ENCODE measurements at regions not wholly inside any gene's neighbourhood (a gene's known extent, or its start where the extent isn't known, plus 50 kb on each side); places are given as distances from the start of the nearest gene placed in this dataset.
"Not testable (repeated sequence)": the region's sequence is repeated elsewhere in the genome, so short reads cannot be mapped to it uniquely, and the experiment has no call there.

DNA sequence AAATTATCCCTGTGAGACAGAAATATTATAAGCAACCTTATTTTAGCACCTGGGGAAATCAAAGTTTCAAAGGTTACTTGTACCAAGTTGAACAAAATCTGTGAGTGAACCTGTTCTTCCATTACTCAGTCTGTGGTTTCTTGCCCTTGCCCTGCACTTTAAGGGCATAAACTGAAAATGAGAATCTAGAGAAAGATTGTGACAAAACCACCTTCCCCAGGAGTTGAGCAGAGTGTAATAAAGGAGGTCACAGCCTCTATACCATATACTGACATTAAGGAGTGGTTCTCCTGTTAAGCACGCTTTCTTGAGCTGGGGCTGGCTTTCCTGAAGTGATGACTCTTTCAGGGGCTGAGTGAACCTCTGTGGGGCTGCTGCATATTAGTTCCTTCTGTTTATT is 143.4 kb downstream of the PDCD6IP start:
- Histone ChIP-seq H3K4me3 (ENCODE audit: insufficient read depth, low read length, poor library complexity, severe bottlenecking) (no peak overlapping the region), H3K79me2 (ENCODE audit: insufficient read depth, low read length) (no peaks in the 10 kb centered on the region), H3K9me3 (ENCODE audit: insufficient read depth, low read length) (no peaks in the 10 kb centered on the region), H3K36me3 (ENCODE audit: low read length) (no peaks in the 10 kb centered on the region), H3F3A (ENCODE audit: insufficient read depth) (no peaks in the 10 kb centered on the region), H3K4me2 (ENCODE audit: low read depth, low read length, poor library complexity, severe bottlenecking) (no peak overlapping the region), H4K20me1 (ENCODE audit: low read depth, low read length) (no peaks in the 10 kb centered on the region), H3K9me2 (replicated peaks; ENCODE audit: insufficient read depth, low read length) (no peaks in the 10 kb centered on the region), H3K27ac (ENCODE audit: low read depth, low read length) (no peak overlapping the region), H2AFZ (ENCODE audit: low read depth, low read length, severe bottlenecking) (no peak overlapping the region), H3K9ac (ENCODE audit: low read length) (no peak overlapping the region), H3K27me3 (ENCODE audit: low read length) (no peaks in the 10 kb centered on the region)
- TF ChIP-seq EZH2phosphoT487 (conservative IDR thresholded peaks at IDR 0.05; ENCODE audit: low read length): no peak
- TF ChIP-seq, protein P1, sequence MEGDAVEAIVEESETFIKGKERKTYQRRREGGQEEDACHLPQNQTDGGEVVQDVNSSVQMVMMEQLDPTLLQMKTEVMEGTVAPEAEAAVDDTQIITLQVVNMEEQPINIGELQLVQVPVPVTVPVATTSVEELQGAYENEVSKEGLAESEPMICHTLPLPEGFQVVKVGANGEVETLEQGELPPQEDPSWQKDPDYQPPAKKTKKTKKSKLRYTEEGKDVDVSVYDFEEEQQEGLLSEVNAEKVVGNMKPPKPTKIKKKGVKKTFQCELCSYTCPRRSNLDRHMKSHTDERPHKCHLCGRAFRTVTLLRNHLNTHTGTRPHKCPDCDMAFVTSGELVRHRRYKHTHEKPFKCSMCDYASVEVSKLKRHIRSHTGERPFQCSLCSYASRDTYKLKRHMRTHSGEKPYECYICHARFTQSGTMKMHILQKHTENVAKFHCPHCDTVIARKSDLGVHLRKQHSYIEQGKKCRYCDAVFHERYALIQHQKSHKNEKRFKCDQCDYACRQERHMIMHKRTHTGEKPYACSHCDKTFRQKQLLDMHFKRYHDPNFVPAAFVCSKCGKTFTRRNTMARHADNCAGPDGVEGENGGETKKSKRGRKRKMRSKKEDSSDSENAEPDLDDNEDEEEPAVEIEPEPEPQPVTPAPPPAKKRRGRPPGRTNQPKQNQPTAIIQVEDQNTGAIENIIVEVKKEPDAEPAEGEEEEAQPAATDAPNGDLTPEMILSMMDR (IDR thresholded peaks at IDR 0.05; ENCODE audit: insufficient read depth, low read length, poor library complexity, severe bottlenecking): no peak

DNA sequence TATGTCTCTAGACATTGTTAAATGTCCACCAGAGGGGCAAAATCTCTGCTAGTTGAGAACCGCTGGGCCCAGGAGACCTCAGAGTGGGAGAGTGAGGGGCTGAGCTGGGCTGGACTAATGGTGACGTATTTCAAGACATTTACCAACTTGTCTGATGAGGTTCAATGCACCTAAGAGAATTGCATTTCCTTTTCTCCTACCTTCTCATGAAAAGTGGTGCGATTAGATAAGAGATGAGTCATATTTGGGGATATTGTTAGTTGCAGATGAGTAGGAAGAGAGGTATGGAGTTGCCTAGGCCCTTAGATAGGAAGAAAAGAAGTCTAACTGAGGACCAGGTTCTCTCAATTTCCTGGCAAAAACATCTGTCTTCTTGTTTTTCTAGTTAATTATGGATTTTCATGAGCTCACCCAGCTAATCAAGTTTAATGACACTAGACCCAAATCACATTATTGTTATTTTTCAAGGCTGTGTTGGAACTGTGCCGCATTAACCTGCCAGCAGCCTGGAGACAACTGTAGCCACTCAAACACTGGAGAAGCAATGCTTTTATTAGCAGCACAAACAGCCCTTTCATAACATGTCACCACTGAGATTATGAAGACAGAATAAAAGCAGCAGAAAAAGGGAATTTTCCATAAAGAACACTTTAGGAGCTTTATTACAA is 144.2 kb downstream of the PDCD6IP start:
- Histone ChIP-seq H3F3A (ENCODE audit: insufficient read depth) (no peaks in the 10 kb centered on the region), H2AFZ (ENCODE audit: low read depth, low read length, severe bottlenecking) (no peak overlapping the region), H3K9ac (ENCODE audit: low read length) (no peak overlapping the region), H3K9me2 (replicated peaks; ENCODE audit: insufficient read depth, low read length) (no peaks in the 10 kb centered on the region), H3K4me3 (ENCODE audit: insufficient read depth, low read length, poor library complexity, severe bottlenecking) (no peak overlapping the region), H3K9me3 (ENCODE audit: insufficient read depth, low read length) (no peaks in the 10 kb centered on the region), H3K27me3 (ENCODE audit: low read length) (no peaks in the 10 kb centered on the region), H4K20me1 (ENCODE audit: low read depth, low read length) (no peaks in the 10 kb centered on the region), H3K36me3 (ENCODE audit: low read length) (no peaks in the 10 kb centered on the region), H3K27ac (ENCODE audit: low read depth, low read length) (no peak overlapping the region), H3K4me2 (ENCODE audit: low read depth, low read length, poor library complexity, severe bottlenecking) (no peak overlapping the region), H3K79me2 (ENCODE audit: insufficient read depth, low read length) (no peaks in the 10 kb centered on the region)
- TF ChIP-seq, protein P1 (IDR thresholded peaks at IDR 0.05; ENCODE audit: insufficient read depth, low read length, poor library complexity, severe bottlenecking): no peak
- TF ChIP-seq EZH2phosphoT487 (conservative IDR thresholded peaks at IDR 0.05; ENCODE audit: low read length): no peak

DNA sequence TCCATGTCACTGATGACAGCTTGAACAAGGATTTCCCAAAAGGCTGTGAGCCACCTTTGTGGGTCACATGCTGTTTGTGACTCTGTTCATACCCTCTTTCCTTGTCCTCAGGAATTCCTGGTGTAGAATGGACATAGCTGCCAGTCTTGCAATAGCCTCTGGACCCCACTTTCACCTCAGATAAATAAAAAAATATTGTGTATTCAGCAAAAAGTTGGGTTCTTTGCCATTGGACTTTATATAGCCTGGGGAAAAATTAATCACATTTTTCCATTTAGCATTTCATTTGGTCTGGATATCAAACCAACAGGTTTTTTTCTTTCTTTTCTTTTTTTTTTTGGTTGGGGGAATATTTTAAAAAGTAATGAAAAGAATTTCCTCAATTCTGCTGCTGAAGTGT is 144.8 kb downstream of the PDCD6IP start:
- Histone ChIP-seq H3K27ac (ENCODE audit: low read depth, low read length) (no peak overlapping the region), H3K9ac (ENCODE audit: low read length) (no peak overlapping the region), H3K36me3 (ENCODE audit: low read length) (no peaks in the 10 kb centered on the region), H3K4me2 (ENCODE audit: low read depth, low read length, poor library complexity, severe bottlenecking) (no peak overlapping the region), H3K27me3 (ENCODE audit: low read length) (no peaks in the 10 kb centered on the region), H3K4me3 (ENCODE audit: insufficient read depth, low read length, poor library complexity, severe bottlenecking) (no peak overlapping the region), H3F3A (ENCODE audit: insufficient read depth) (no peaks in the 10 kb centered on the region), H2AFZ (ENCODE audit: low read depth, low read length, severe bottlenecking) (no peak overlapping the region), H3K79me2 (ENCODE audit: insufficient read depth, low read length) (no peaks in the 10 kb centered on the region), H3K9me3 (ENCODE audit: insufficient read depth, low read length) (no peaks in the 10 kb centered on the region), H3K9me2 (replicated peaks; ENCODE audit: insufficient read depth, low read length) (no peaks in the 10 kb centered on the region), H4K20me1 (ENCODE audit: low read depth, low read length) (no peaks in the 10 kb centered on the region)
- TF ChIP-seq, protein P1 (IDR thresholded peaks at IDR 0.05; ENCODE audit: insufficient read depth, low read length, poor library complexity, severe bottlenecking): no peak
- no peak for TF ChIP-seq EZH2phosphoT487 (conservative IDR thresholded peaks at IDR 0.05; ENCODE audit: low read length)

DNA sequence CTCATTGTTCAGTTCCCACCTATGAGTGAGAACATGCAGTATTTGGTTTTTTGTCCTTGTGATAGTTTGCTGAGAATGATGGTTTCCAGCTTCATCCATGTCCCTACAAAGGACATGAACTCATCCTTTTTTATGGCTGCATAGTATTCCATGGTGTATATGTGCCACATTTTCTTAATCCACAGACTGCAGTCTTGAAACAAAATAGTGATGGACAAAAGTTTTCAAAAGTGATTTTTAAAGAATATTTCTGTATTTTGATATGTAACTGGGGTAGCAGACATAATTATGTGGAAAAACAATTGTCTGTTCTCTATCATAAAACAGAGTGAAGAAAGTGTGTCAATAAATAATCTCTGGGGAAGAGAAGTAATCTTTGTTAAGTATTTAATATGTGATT is 148.2 kb downstream of the PDCD6IP start:
- H3K36me3 ChIP-seq (ENCODE audit: low read length); H3K79me2 ChIP-seq (ENCODE audit: insufficient read depth, low read length); H3K27ac ChIP-seq (ENCODE audit: low read depth, low read length); H3K4me3 ChIP-seq (ENCODE audit: insufficient read depth, low read length, poor library complexity, severe bottlenecking); H4K20me1 ChIP-seq (ENCODE audit: low read depth, low read length); H2AFZ ChIP-seq (ENCODE audit: low read depth, low read length, severe bottlenecking); H3K4me2 ChIP-seq (ENCODE audit: low read depth, low read length, poor library complexity, severe bottlenecking); H3K27me3 ChIP-seq (ENCODE audit: low read length); H3K9ac ChIP-seq (ENCODE audit: low read length); H3F3A ChIP-seq (ENCODE audit: insufficient read depth); H3K9me2 ChIP-seq (replicated peaks; ENCODE audit: insufficient read depth, low read length); H3K9me3 ChIP-seq (ENCODE audit: insufficient read depth, low read length): not testable (repeated sequence)
